ENCODE measurements at regions not wholly inside any gene's neighbourhood (a gene's known extent, or its start where the extent isn't known, plus 50 kb on each side); places are given as distances from the start of the nearest gene placed in this dataset.

DNA sequence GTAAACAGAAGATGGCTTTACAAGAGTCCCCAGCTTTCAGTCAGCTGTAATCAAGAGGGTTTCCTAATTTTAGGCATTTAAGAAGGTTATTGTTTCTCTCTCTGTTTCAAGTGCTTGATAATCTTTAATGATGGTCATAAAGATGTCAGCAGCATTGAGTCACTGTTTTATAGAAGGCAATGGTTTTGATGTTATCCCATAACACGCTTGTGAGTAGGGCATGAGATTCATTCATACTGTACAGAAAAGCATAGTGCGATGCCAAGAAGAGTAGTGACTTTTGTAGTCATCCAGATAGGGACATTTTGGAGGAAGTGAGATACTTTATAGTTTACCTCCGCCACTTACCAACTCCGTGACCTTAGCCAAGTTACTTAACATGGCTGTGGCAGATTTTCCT lies 364.2 kb upstream of the SLC10A2 start:
- intact Hi-C loops (cut with DNase I; ENCODE audit: low total_unique reads) = no loop called here

DNA sequence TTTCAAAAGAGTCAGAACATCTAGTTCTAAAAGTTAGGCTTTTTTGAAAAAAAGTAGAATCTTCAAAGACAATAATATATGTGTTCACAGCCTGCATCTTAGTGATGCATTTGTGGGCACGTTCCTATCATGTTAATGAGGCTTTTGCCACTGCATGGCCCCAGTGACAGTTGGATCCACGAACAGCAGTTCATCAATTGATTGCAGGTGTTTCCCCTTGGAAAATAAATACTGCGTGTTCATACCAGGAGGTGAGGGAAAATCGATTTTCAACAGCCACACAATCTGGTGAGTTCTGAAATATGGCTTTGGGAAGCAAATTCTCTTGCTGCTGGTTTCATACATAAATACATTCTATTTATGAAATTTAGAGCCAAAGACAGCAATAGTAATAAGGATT lies 343.8 kb upstream of the SLC10A2 start:
- no peak overlapping the region for H3K4me3 ChIP-seq
- no peak for DNase-seq
- H3K27me3 ChIP-seq = no peaks in the 10 kb centered on the region
- TF ChIP-seq, protein P1, sequence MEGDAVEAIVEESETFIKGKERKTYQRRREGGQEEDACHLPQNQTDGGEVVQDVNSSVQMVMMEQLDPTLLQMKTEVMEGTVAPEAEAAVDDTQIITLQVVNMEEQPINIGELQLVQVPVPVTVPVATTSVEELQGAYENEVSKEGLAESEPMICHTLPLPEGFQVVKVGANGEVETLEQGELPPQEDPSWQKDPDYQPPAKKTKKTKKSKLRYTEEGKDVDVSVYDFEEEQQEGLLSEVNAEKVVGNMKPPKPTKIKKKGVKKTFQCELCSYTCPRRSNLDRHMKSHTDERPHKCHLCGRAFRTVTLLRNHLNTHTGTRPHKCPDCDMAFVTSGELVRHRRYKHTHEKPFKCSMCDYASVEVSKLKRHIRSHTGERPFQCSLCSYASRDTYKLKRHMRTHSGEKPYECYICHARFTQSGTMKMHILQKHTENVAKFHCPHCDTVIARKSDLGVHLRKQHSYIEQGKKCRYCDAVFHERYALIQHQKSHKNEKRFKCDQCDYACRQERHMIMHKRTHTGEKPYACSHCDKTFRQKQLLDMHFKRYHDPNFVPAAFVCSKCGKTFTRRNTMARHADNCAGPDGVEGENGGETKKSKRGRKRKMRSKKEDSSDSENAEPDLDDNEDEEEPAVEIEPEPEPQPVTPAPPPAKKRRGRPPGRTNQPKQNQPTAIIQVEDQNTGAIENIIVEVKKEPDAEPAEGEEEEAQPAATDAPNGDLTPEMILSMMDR (IDR thresholded peaks at IDR 0.05) = no peak
- intact Hi-C loops (cut with DNase I; ENCODE audit: low total_unique reads) = no loop called here
- H3K27ac ChIP-seq = no peak overlapping the region
- H3K36me3 ChIP-seq = no peaks in the 10 kb centered on the region
- H3K4me1 ChIP-seq = no peaks in the 10 kb centered on the region
- H3K9me3 ChIP-seq = no peaks in the 10 kb centered on the region

More for the DNA sequence above, 364.2 kb upstream of the SLC10A2 start:
- no peak overlapping the region for H3K4me3 ChIP-seq
- H3K27ac ChIP-seq = no peak overlapping the region
- no peaks in the 10 kb centered on the region for H3K27me3 ChIP-seq
- TF ChIP-seq, protein P1 (IDR thresholded peaks at IDR 0.05) = no peak
- H3K36me3 ChIP-seq = no peaks in the 10 kb centered on the region
- no peak for DNase-seq
- H3K9me3 ChIP-seq = peaks cover 0 to 5% (median 0%) of the 10 kb centered on the region in 3 donors
- no peaks in the 10 kb centered on the region for H3K4me1 ChIP-seq

DNA sequence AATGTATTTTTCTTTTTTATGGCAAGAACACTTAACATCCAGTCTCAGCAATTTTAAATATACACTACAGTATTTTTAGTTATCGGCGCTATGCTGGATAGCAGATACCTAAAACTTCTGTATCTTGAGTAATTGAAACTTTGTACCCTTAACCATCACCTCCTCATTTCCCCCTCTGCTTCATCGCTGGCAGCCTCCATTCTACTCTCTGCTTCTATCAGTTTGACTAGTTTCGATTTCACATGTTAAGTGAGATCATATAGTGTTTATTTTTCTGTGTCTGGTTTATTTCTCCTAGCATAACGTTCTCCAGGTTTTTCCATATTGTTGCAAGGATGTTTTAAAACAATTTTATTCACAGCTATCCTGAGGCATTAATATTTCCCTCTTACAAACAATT lies 340.8 kb upstream of the SLC10A2 start:
- intact Hi-C loops (cut with DNase I; ENCODE audit: low total_unique reads) = no loop called here
- Histone ChIP-seq H3K27ac (no peak overlapping the region), H3K36me3 (no peaks in the 10 kb centered on the region), H3K9me3 (no peaks in the 10 kb centered on the region), H3K4me1 (no peaks in the 10 kb centered on the region), H3K4me3 (no peak overlapping the region), H3K27me3 (no peaks in the 10 kb centered on the region)
- TF ChIP-seq, protein P1 (IDR thresholded peaks at IDR 0.05) = no peak
- DNase-seq = no peak

- Histone ChIP-seq H3K27me3 (no peaks in the 10 kb centered on the region), H3K27ac (no peak overlapping the region), H3K4me3 (no peak overlapping the region), H3K4me1 (no peaks in the 10 kb centered on the region), H3K9me3 (no peaks in the 10 kb centered on the region), H3K36me3 (no peaks in the 10 kb centered on the region)
- TF ChIP-seq, protein P1 (IDR thresholded peaks at IDR 0.05) = no peak
- no peak for DNase-seq
- intact Hi-C loops (cut with DNase I; ENCODE audit: low total_unique reads) = no loop called here
These were observed 339.1 kb upstream of the SLC10A2 start for GRCh38 chr13:103405297-103405696.

DNA sequence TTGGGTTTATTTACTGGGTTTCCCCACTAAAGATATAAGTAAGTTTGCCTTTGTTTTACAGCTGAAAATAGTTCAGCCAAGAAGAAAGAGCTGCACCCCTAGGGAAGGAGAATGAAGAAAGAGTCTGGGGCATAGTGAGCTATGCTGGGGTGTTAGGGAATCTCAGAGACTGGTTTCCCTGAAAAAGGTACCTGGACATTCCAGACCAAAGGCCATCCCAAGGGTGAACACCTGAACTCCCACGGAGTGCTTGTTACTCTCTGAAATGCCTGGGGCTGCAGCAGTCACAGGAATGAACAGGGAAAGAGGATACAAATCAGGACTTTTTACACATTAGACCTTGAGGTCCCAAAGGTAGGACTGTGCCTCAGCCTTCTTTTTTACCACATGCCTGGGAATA lies 337.6 kb upstream of the SLC10A2 start:
- no peaks in the 10 kb centered on the region for H3K27me3 ChIP-seq
- TF ChIP-seq, protein P1 (IDR thresholded peaks at IDR 0.05) = no peak

GRCh38 chr13:103403148-103403740 lies 337.0 kb upstream of the SLC10A2 start:
- Histone ChIP-seq H3K36me3 (no peaks in the 10 kb centered on the region), H3K27me3 (no peaks in the 10 kb centered on the region), H3K27ac (no peak overlapping the region), H3K4me1 (no peaks in the 10 kb centered on the region), H3K4me3 (no peak overlapping the region), H3K9me3 (no peaks in the 10 kb centered on the region)
- intact Hi-C loops (cut with DNase I; ENCODE audit: low total_unique reads) = no loop called here
- TF ChIP-seq, protein P1 (IDR thresholded peaks at IDR 0.05) = no peak
- no peak for DNase-seq

More for the DNA sequence above, 337.6 kb upstream of the SLC10A2 start:
- Histone ChIP-seq H3K9me3 (no peaks in the 10 kb centered on the region), H3K36me3 (no peaks in the 10 kb centered on the region), H3K4me3 (no peak overlapping the region), H3K27ac (no peak overlapping the region), H3K4me1 (no peaks in the 10 kb centered on the region)
- intact Hi-C loops (cut with DNase I; ENCODE audit: low total_unique reads) = no loop called here
- DNase-seq = no peak
